CD8-positive, alpha-beta memory T cell (primary cell): ENCODE measurements at regions not wholly inside any gene's neighbourhood (a gene's known extent, or its start where the extent isn't known, plus 50 kb on each side); places are given as distances from the start of the nearest gene placed in this dataset.

ENCODE experiments used
- CTCF ChIA-PET: fragments of 350-600 bp; sonication (Branson Sonifier 250); formaldehyde crosslinking; loops from one replicate; lab custom pipeline; 2021; ENCODE audit warnings: antibody characterized with exemption; lab: Charles Lee
- POLR2A ChIA-PET: fragments of 350-600 bp; sonication (Branson Sonifier 250); formaldehyde crosslinking; loops from one replicate; lab custom pipeline; 2021; ENCODE audit warnings: antibody characterized with exemption; lab: Charles Lee
- DNase-seq, 5 donors: peaks; one replicate each; pipeline versions ENCODE4 v3.0.0 to v3.0.0-alpha.2; 2020 to 2022; ENCODE audit warnings: mixed read lengths in 1 of 5
- H3K27ac ChIP-seq: one replicate; pipeline ENCODE4 v1.7.0; 2013; ENCODE audit warnings: low read depth, mild to moderate bottlenecking, low read length, moderate library complexity
- H3K27me3 ChIP-seq: 2 replicates; pipeline ENCODE4 v1.7.0; 2013; ENCODE audit warnings: low read length, mild to moderate bottlenecking; ENCODE audit not compliant: insufficient read depth, poor library complexity, severe bottlenecking
- H3K36me3 ChIP-seq: 2 replicates; pipeline ENCODE4 v1.7.0; 2013; ENCODE audit warnings: mild to moderate bottlenecking, low read length, moderate library complexity; ENCODE audit not compliant: insufficient read depth
- H3K4me1 ChIP-seq: 2 replicates; pipeline ENCODE4 v1.7.0; 2013; ENCODE audit warnings: mild to moderate bottlenecking, low read length, moderate library complexity; ENCODE audit not compliant: insufficient read depth
- H3K4me3 ChIP-seq: 2 replicates; pipeline ENCODE4 v1.7.0; 2013; ENCODE audit warnings: mild to moderate bottlenecking, low read length
- H3K9me3 ChIP-seq: 2 replicates; pipeline ENCODE4 v1.7.0; 2013; ENCODE audit warnings: mild to moderate bottlenecking, low read length
- H3K27ac Mint-ChIP-seq, 8 donors: one replicate each; pipeline ENCODE4 v1.8.0; 2020 to 2021; ENCODE audit warnings: mixed read lengths in 8 of 8, mild to moderate bottlenecking in 6 of 8, inconsistent platforms in 3 of 8, moderate library complexity in 3 of 8
- H3K27me3 Mint-ChIP-seq, 2 donors: one replicate each; pipeline ENCODE4 v1.8.0; 2020 to 2021; ENCODE audit warnings: mixed read lengths in 2 of 2, mild to moderate bottlenecking in 1 of 2, moderate library complexity in 1 of 2
- H3K36me3 Mint-ChIP-seq, 3 donors: one replicate each; pipeline ENCODE4 v1.8.0; 2020 to 2021; ENCODE audit warnings: mixed read lengths in 3 of 3, inconsistent platforms in 1 of 3, mild to moderate bottlenecking in 1 of 3
- H3K4me1 Mint-ChIP-seq, 3 donors: one replicate each; pipeline ENCODE4 v1.8.0; 2020 to 2021; ENCODE audit warnings: mixed read lengths in 3 of 3, inconsistent platforms in 1 of 3, mild to moderate bottlenecking in 1 of 3
- H3K4me3 Mint-ChIP-seq, 7 donors: one replicate each; pipeline ENCODE4 v1.8.0; 2020 to 2021; ENCODE audit warnings: mixed read lengths in 7 of 7, mild to moderate bottlenecking in 6 of 7, moderate library complexity in 4 of 7, inconsistent platforms in 2 of 7
- H3K9me3 Mint-ChIP-seq, 5 donors: one replicate each; pipeline ENCODE4 v1.8.0; 2020 to 2022; ENCODE audit warnings: mixed read lengths in 5 of 5, mild to moderate bottlenecking in 3 of 5, moderate library complexity in 2 of 5, inconsistent platforms in 1 of 5

- POLR2A ChIA-PET = no interaction called here
- Mint-ChIP-seq H3K4me1 (no peaks in the 10 kb centered on the region), H3K9me3 (peaks cover 3 to 17% (median 9%) of the 10 kb centered on the region in 5 donors), H3K4me3 (no peak overlapping the region), H3K27ac (no peak overlapping the region), H3K27me3 (peaks cover 0 to under 1% of the 10 kb centered on the region in 2 donors), H3K36me3 (no peaks in the 10 kb centered on the region)
- Histone ChIP-seq H3K9me3 (no peaks in the 10 kb centered on the region), H3K27me3 (no peaks in the 10 kb centered on the region), H3K36me3 (no peaks in the 10 kb centered on the region), H3K27ac (no peak overlapping the region), H3K4me1 (no peaks in the 10 kb centered on the region), H3K4me3 (no peak overlapping the region)
- DNase-seq = no peak
- CTCF ChIA-PET = no interaction called here
These were observed 1275.2 kb upstream of the CNTN5 start for GRCh38 chr11:97745515-97746050.

DNA sequence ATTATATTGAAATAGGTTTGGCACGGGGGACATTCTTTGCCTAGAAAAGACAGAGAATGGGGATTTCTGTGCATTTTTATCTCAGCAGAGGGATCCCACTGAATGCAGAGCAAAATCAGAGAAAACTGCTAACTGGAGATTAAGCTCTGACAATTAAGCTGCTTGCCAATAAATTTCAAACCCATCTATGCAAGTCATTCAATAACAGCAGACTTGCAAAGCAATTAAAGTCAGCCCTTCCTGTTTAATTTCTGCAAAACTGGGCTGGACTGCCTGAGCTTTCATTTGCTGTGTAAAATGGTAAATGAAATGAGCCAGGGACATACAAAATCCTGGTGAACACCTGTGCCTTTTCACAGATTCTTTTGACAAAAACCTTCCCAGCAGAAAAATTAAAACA, 1273.9 kb upstream of the CNTN5 start:
- POLR2A ChIA-PET = no interaction called here
- Mint-ChIP-seq H3K27me3 (no peaks in the 10 kb centered on the region), H3K9me3 (peaks cover 3 to 16% (median 7%) of the 10 kb centered on the region in 5 donors), H3K4me1 (no peaks in the 10 kb centered on the region), H3K27ac (no peak overlapping the region), H3K36me3 (no peaks in the 10 kb centered on the region), H3K4me3 (no peak overlapping the region)
- no peak overlapping the region for H3K27ac ChIP-seq
- H3K4me1 ChIP-seq = no peaks in the 10 kb centered on the region
- no peak overlapping the region for H3K4me3 ChIP-seq
- CTCF ChIA-PET = no interaction called here
- no peak for DNase-seq
- no peaks in the 10 kb centered on the region for H3K36me3 ChIP-seq
- H3K9me3 ChIP-seq = no peaks in the 10 kb centered on the region
- no peaks in the 10 kb centered on the region for H3K27me3 ChIP-seq

DNA sequence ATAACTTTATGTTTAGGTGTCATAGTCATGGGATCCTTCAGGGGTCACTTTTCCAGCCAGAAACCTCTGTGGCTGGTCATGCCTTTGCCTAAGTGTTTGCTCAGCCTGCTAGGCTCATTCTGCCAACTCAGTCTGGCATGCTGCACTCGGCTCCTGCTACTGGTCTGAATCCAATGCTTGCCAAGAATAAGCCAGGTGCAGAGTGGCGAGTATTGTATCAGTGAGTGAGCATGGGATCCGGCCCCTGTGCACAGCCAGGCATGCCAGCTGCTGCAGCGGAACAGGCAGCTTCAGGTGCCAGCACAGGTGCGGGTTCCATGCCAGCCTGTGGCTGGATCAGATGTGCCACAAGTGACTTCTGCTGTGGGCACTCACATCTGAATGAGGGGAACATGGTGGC, 1269.3 kb upstream of the CNTN5 start:
- Histone ChIP-seq H3K4me3 (no peak overlapping the region), H3K36me3 (no peaks in the 10 kb centered on the region), H3K27me3 (no peaks in the 10 kb centered on the region), H3K9me3 (no peaks in the 10 kb centered on the region), H3K4me1 (no peaks in the 10 kb centered on the region), H3K27ac (no peak overlapping the region)
- Mint-ChIP-seq H3K4me1 (no peaks in the 10 kb centered on the region), H3K27me3 (no peaks in the 10 kb centered on the region), H3K27ac (no peak overlapping the region), H3K9me3 (peaks cover 0 to 19% (median 8%) of the 10 kb centered on the region in 5 donors), H3K4me3 (no peak overlapping the region), H3K36me3 (no peaks in the 10 kb centered on the region)
- no peak for DNase-seq
- ChIA-PET POLR2A (no interaction called here), CTCF (no interaction called here)

DNA sequence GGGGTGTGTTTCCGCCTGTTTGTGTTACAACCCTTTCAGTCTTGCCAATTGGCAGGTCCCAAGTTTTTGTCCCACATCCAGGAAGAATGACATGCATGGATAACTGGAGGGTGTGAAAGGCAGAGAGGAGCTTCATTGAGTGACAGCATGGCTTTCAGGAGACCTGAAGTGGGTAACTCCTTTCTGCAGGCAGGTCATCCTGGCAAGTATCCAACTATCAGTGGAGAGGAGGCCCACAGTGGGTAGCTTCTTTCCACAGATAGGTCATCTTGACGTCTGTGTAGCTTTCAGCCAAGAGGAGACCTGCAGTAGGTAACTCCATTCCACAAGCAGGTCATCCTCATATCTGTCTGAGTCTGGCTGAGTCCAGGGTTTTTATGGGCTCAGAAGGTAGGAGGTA, 1268.8 kb upstream of the CNTN5 start:
- Histone ChIP-seq H3K4me3 (no peak overlapping the region), H3K9me3 (no peaks in the 10 kb centered on the region), H3K27me3 (no peaks in the 10 kb centered on the region), H3K4me1 (no peaks in the 10 kb centered on the region), H3K27ac (no peak overlapping the region), H3K36me3 (no peaks in the 10 kb centered on the region)
- no peaks in the 10 kb centered on the region for H3K4me1 Mint-ChIP-seq
- peaks cover 0 to 22% (median 8%) of the 10 kb centered on the region in 5 donors for H3K9me3 Mint-ChIP-seq
- DNase-seq = no peak
- ChIA-PET CTCF (no interaction called here), POLR2A (no interaction called here)
- no peaks in the 10 kb centered on the region for H3K36me3 Mint-ChIP-seq
- H3K4me3 Mint-ChIP-seq = no peak overlapping the region
- no peak overlapping the region for H3K27ac Mint-ChIP-seq
- H3K27me3 Mint-ChIP-seq = no peaks in the 10 kb centered on the region

GRCh38 chr11:97754976-97755375, 1265.8 kb upstream of the CNTN5 start:
- POLR2A ChIA-PET = no interaction called here
- no peaks in the 10 kb centered on the region for H3K36me3 ChIP-seq
- no peak overlapping the region for H3K27ac ChIP-seq
- Mint-ChIP-seq H3K4me1 (no peaks in the 10 kb centered on the region), H3K4me3 (no peak overlapping the region), H3K9me3 (peaks cover 1 to 22% (median 8%) of the 10 kb centered on the region in 5 donors), H3K27ac (no peak overlapping the region), H3K36me3 (no peaks in the 10 kb centered on the region), H3K27me3 (no peaks in the 10 kb centered on the region)
- CTCF ChIA-PET = no interaction called here
- H3K27me3 ChIP-seq = no peaks in the 10 kb centered on the region
- H3K4me1 ChIP-seq = no peaks in the 10 kb centered on the region
- no peaks in the 10 kb centered on the region for H3K9me3 ChIP-seq
- no peak for DNase-seq
- no peak overlapping the region for H3K4me3 ChIP-seq

- H3K4me1 Mint-ChIP-seq = no peaks in the 10 kb centered on the region
These were observed 1264.0 kb upstream of the CNTN5 start for GRCh38 chr11:97756571-97757335.

DNA sequence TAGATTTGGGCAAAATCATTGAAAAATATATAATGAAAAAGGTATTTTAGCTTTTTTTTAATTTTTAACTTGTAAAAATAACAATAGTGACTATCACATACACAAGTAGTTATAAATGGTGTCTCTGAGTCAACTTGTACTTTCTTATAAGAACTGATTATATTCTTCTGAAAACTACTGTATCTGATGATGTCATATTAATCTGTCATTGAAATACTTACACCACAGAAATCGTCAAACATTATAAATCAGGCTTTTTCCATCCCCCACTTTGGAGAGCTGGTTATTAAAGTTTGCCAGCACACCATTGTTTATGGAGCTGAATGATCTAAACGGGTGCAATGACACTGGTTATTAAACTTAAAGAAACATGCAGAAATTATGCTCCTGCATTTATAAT, 1259.6 kb upstream of the CNTN5 start:
- DNase-seq = no peak
- ChIA-PET CTCF (no interaction called here), POLR2A (no interaction called here)
- Histone ChIP-seq H3K4me3 (no peak overlapping the region), H3K4me1 (no peaks in the 10 kb centered on the region), H3K9me3 (no peaks in the 10 kb centered on the region), H3K27ac (no peak overlapping the region), H3K36me3 (no peaks in the 10 kb centered on the region), H3K27me3 (no peaks in the 10 kb centered on the region)
- Mint-ChIP-seq H3K36me3 (no peaks in the 10 kb centered on the region), H3K27me3 (no peaks in the 10 kb centered on the region), H3K4me3 (no peak overlapping the region), H3K4me1 (no peaks in the 10 kb centered on the region), H3K27ac (no peak overlapping the region), H3K9me3 (peaks cover 0 to 16% (median 6%) of the 10 kb centered on the region in 5 donors)

More at GRCh38 chr11:97756571-97757335, 1264.0 kb upstream of the CNTN5 start:
- Histone ChIP-seq H3K36me3 (no peaks in the 10 kb centered on the region), H3K27me3 (no peaks in the 10 kb centered on the region), H3K4me3 (no peak overlapping the region), H3K9me3 (no peaks in the 10 kb centered on the region), H3K4me1 (no peaks in the 10 kb centered on the region), H3K27ac (no peak overlapping the region)
- H3K27ac Mint-ChIP-seq = no peak overlapping the region
- H3K9me3 Mint-ChIP-seq = peaks cover 1 to 17% (median 8%) of the 10 kb centered on the region in 5 donors
- ChIA-PET CTCF (no interaction called here), POLR2A (no interaction called here)
- H3K27me3 Mint-ChIP-seq = no peaks in the 10 kb centered on the region
- DNase-seq = no peak
- no peaks in the 10 kb centered on the region for H3K36me3 Mint-ChIP-seq
- H3K4me3 Mint-ChIP-seq = no peak overlapping the region

DNA sequence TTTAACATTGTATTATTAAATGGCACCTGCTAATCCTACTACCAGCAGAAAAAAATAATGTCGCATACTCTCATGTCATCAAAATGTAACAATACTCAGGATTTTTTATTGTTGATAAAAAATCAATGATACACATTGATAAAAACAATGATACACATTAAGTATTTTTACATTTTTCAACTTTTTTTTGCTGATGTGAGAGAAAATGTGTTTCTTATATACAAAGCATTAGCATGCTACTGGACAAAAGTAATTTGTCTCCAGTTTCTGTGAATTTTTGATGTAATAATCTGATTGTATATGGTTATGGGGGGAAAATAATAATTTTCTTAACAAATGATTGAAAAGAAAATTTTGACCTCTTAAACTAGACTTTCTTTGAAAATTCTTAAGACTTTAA, 1256.6 kb upstream of the CNTN5 start:
- Mint-ChIP-seq H3K4me1 (no peaks in the 10 kb centered on the region), H3K36me3 (no peaks in the 10 kb centered on the region), H3K4me3 (no peak overlapping the region), H3K9me3 (peaks cover 2 to 7% (median 6%) of the 10 kb centered on the region in 5 donors), H3K27ac (no peak overlapping the region), H3K27me3 (no peaks in the 10 kb centered on the region)
- H3K4me1 ChIP-seq = no peaks in the 10 kb centered on the region
- H3K4me3 ChIP-seq = no peak overlapping the region
- no peaks in the 10 kb centered on the region for H3K9me3 ChIP-seq
- no peak overlapping the region for H3K27ac ChIP-seq
- POLR2A ChIA-PET = no interaction called here
- CTCF ChIA-PET = no interaction called here
- H3K36me3 ChIP-seq = no peaks in the 10 kb centered on the region
- H3K27me3 ChIP-seq = no peaks in the 10 kb centered on the region
- no peak for DNase-seq
